GM18909 (cell line): ENCODE measurements at regions not wholly inside any gene's neighbourhood (a gene's known extent, or its start where the extent isn't known, plus 50 kb on each side); places are given as distances from the start of the nearest gene placed in this dataset.

ENCODE experiments used
- ATAC-seq: cut with Tn5 transposase; IDR thresholded peaks from one replicate; pipeline ENCODE4 v1.9.1; 2021; ENCODE audit warnings: mild to moderate bottlenecking; ENCODE audit not compliant: unreplicated experiment, poor library complexity

- ATAC-seq, result no peak
Measured at GRCh38 chr16:63623551-63624039, 1498.3 kb downstream of the CDH11 start.

- ATAC-seq, result no peak
Measured at GRCh38 chr16:63618896-63619485, 1502.9 kb downstream of the CDH11 start.

GRCh38 chr16:63617990-63618763, 1503.7 kb downstream of the CDH11 start:
- ATAC-seq, result no peak

- no peak for ATAC-seq
Measured at GRCh38 chr16:63617047-63617989, 1504.5 kb downstream of the CDH11 start.

GRCh38 chr16:63614429-63614828, 1507.4 kb downstream of the CDH11 start:
- no peak for ATAC-seq

- ATAC-seq, result no peak
Measured at GRCh38 chr16:63613701-63614100, 1508.2 kb downstream of the CDH11 start.

- ATAC-seq, result no peak
Measured at GRCh38 chr16:63612462-63613227, 1509.2 kb downstream of the CDH11 start.

- no peak for ATAC-seq
Measured at GRCh38 chr16:63606778-63607177, 1515.1 kb downstream of the CDH11 start.

GRCh38 chr16:63602206-63602927, 1519.5 kb downstream of the CDH11 start:
- no peak for ATAC-seq

- no peak for ATAC-seq
Measured at GRCh38 chr16:63596716-63597115, 1525.1 kb downstream of the CDH11 start.

GRCh38 chr16:63592852-63593251, 1529.0 kb downstream of the CDH11 start:
- ATAC-seq, result no peak

GRCh38 chr16:63581570-63581969, 1540.3 kb downstream of the CDH11 start:
- ATAC-seq, result no peak

- ATAC-seq, result no peak
Measured at GRCh38 chr16:63578791-63579190, 1542.6 kb upstream of the CDH8 start.

- ATAC-seq, result no peak
Measured at GRCh38 chr16:63577891-63578290, 1541.7 kb upstream of the CDH8 start.

GRCh38 chr16:63575041-63575440, 1538.8 kb upstream of the CDH8 start:
- no peak for ATAC-seq

- ATAC-seq, result no peak
Measured at GRCh38 chr16:63568164-63568563, 1531.9 kb upstream of the CDH8 start.

GRCh38 chr16:63563819-63564505, 1527.7 kb upstream of the CDH8 start:
- no peak for ATAC-seq

GRCh38 chr16:63553980-63554379, 1517.7 kb upstream of the CDH8 start:
- no peak for ATAC-seq

GRCh38 chr16:63539276-63539675, 1503.0 kb upstream of the CDH8 start:
- ATAC-seq, result no peak
